ENCODE measurements at regions not wholly inside any gene's neighbourhood (a gene's known extent, or its start where the extent isn't known, plus 50 kb on each side); places are given as distances from the start of the nearest gene placed in this dataset.
"Not testable (repeated sequence)": the region's sequence is repeated elsewhere in the genome, so short reads cannot be mapped to it uniquely, and the experiment has no call there.

- no peak for DNase-seq (ENCODE audit: low read depth)
These were observed 111.4 kb upstream of the TIAM1 start for GRCh38 chr21:31455506-31455905.

GRCh38 chr21:31450980-31451379 lies 106.9 kb upstream of the TIAM1 start:
- DNase-seq (ENCODE audit: low read depth): no peak

GRCh38 chr21:31449921-31450535 lies 106.0 kb upstream of the TIAM1 start:
- no peak for DNase-seq (ENCODE audit: low read depth)

- DNase-seq (ENCODE audit: low read depth): no peak
These were observed 104.4 kb upstream of the TIAM1 start for GRCh38 chr21:31448496-31448895.

DNA sequence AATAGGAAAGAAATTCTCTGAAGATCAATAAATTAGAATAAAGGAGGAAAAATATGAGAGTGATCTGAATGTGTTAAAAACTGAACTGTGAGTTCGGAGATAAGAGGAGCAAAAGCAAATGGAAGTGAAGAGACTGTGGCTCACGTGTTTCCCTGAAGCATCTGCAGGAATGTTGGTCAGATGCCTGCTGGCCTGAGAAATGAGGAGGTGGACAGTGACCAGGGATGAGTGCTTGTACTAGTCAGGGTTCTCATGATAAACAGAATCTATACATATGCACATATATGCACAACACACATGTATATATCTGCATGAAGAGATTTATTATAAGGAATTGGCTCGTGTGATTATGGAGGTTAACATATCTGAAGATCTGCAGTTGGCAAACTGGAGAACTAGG lies 103.4 kb upstream of the TIAM1 start:
- peak; percentile 54 for DNase-seq (ENCODE audit: low read depth)

GRCh38 chr21:31446226-31446855 lies 102.3 kb upstream of the TIAM1 start:
- DNase-seq (ENCODE audit: low read depth): no peak

GRCh38 chr21:31445137-31445536 lies 101.1 kb upstream of the TIAM1 start:
- no peak for DNase-seq (ENCODE audit: low read depth)

- DNase-seq (ENCODE audit: low read depth): peak; percentile 44
These were observed 99.9 kb upstream of the TIAM1 start for GRCh38 chr21:31443736-31444521.

- DNase-seq (ENCODE audit: low read depth): no peak
These were observed 98.3 kb upstream of the TIAM1 start for GRCh38 chr21:31442339-31442738.

- DNase-seq (ENCODE audit: low read depth): no peak
These were observed 85.4 kb upstream of the TIAM1 start for GRCh38 chr21:31429506-31429905.

DNA sequence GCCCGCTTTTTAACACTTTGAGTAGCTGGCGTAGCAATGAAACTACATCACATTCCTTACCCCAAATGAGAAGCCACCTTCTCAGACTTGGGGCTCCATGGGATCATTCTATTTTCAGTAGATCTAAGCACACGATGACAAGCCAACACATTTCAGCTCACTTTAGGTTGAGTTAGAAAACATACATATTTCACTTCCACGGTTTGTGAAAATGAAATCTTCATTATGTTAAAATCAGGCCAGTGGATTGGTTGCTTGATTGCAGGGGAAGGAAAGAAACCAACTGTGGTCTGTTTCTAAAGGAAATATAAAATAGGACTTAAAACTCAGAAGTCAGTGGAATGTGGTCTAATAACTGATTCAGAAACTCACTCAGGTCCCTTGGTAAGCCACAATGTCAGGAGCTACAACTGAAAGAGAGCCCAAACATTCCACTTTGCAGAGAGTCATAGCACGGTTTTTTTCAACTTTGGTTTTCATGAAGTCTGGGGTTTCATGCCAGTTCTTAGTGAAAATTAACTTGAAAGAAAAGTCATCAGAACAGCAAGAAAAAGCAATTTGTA lies 82.3 kb upstream of the TIAM1 start:
- no peak for DNase-seq (ENCODE audit: low read depth)

- no peak for DNase-seq (ENCODE audit: low read depth)
These were observed 81.1 kb upstream of the TIAM1 start for GRCh38 chr21:31425138-31425537.

DNA sequence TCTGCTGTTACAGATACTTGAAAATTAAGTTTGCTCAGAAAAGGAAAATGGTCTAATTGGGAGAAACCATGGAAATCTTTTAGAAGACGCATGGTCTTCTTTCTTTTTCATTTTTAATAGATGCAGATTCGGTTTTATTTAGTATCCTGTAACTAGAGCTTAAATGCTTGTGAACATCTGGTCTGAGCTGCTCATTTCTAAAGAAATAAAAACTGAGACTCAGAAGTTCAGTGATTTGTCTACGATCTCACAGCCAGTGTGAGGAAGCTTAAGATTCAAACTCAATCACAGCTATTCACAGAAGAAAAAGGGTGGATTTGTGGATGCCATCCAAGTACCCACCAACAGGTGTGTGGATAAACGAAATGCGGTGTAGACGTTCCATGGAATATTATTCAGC lies 80.0 kb upstream of the TIAM1 start:
- no peak for DNase-seq (ENCODE audit: low read depth)

- no peak for DNase-seq (ENCODE audit: low read depth)
These were observed 76.9 kb upstream of the TIAM1 start for GRCh38 chr21:31420988-31421387.

GRCh38 chr21:31420354-31420753 lies 76.3 kb upstream of the TIAM1 start:
- no peak for DNase-seq (ENCODE audit: low read depth)

- DNase-seq (ENCODE audit: low read depth): no peak
These were observed 74.4 kb upstream of the TIAM1 start for GRCh38 chr21:31418377-31419001.

DNA sequence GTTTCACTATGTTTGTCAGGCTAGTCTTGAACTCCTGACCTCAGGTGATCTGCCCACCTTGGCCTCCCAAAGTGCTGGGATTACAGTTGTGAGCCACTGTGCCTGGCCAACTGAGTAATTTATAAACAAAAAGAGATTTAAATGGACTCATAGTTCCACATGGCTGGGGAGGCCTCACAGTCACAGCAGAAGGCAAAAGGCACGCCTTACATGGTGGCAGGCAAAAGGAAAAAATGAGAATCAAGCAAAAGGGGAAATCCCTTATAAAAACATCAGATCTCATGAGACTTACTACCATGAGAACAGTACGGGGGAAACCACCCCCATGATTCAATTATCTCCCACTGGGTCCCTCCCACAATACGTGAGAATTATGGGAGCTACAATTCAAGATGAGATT lies 73.2 kb upstream of the TIAM1 start:
- DNase-seq (ENCODE audit: low read depth): not testable (repeated sequence)

- peak; percentile 26 for DNase-seq (ENCODE audit: low read depth)
These were observed 72.4 kb upstream of the TIAM1 start for GRCh38 chr21:31416465-31416864.

DNA sequence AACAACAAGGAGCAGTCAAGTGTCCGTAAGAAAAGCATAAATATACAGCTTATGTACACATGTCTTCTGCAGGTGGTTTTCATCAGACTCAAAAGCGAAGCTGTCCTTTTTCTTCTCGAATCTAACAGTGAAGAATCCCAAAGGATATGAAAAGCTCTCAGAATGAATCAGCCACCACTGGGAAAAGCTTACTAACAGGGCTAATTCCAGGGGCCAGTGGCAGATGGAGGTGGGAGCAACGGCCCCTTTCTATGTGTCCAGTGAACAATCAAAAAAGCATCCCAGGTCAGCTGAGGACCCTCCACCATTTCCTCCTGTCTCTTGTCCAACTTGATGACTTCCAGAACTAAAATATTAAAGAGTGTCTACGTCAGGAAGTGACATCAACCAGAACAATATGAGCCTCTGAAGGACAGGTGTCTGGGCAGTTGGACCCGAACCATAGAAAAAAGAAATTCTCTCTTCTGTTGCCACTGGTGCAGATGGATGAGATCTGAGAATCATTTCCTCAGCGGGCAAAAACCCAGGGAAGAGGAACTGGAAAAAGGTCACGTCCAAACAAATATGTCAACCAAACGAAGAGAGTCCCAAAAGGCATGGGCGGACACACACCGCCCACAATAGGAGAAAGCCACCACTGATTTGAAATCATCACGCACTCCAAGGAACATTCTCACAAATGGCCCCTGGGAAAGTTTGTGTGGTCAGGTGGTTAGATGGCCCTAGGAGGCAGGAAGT lies 70.4 kb upstream of the TIAM1 start:
- no peak for DNase-seq (ENCODE audit: low read depth)

DNA sequence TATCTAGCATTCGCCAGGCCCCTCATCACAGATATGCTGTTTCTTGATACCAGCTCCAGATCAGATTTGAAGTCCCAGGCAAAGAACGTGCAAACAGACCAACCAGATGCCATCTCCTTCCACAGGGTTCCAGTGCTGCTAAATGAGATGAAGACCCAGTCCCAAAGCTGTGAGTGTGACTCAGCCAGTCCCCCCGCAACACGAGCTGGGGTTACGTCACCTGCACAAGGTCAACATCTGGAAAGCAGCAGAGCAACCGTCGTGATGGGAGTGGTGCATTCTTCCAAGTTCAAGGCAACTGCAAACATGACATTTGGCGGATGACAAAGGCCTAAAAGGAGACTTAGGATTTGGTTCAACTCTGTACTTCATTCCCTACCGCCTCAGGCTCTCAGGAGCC lies 69.6 kb upstream of the TIAM1 start:
- DNase-seq (ENCODE audit: low read depth): no peak

DNA sequence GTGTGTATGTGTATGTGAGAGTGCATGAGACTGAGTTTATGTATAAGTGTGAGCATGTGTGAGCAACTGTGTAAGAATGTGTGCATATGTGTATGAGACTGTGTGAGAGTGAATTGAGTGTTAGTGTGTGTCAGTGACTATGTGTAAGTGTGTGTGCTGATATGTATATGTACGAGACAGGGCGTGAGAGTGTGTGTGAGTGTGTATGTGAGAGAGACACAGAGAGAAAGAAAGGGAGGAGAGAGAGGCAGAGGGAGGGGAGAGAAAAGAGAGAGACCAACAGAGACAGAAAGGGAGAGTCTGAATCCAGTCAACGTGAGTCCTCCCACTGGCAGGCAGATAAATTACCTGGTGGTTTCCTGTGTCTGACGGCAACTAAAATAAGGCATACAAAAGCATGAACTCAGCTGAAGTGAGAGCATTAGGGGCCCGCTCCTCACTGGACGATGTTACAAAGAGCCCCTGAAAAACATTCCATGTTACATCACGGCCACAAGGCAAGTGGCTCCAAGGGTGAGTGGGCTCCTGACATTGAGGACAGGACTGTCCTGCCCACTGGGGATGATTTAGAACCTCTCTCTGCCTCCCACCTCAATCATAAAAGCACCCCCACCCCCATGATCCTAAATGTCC lies 66.6 kb upstream of the TIAM1 start:
- DNase-seq (ENCODE audit: low read depth): no peak
